OCI-M1 (cell line): ENCODE measurements at regions not wholly inside any gene's neighbourhood (a gene's known extent, or its start where the extent isn't known, plus 50 kb on each side); places are given as distances from the start of the nearest gene placed in this dataset.

Experiments
- DNase-seq: peaks from one replicate; lab custom pipeline; 2025; lab: John Stamatoyannopoulos, UW

DNA sequence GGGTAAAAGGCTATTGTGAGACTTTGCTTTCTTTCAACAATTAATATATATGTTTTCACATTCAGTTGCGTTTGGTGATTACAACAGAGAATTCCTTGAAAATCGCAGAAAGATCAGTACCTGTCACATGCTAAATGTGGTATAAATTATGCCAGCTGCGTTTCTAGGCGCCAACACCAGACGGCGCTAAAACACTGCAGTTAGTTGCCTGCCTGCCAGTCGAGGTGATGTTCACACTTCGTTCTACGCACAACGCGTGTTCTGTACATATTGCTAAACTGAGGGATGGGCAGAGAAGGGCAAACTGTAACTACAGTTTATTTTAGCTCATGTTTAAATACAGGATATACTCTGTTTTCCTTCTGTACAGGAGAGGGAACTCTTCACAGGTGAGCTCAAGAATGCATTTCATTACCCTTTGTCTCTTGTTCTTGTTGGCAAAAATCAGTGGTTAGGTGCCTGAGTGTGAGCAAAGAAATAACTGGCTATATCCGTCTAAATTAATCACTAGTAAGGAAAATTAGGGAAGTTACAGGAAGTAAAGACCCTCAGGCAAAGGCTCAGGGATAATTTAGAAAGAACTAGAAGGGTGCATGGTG is 100.1 kb upstream of the RGS17 start:
- DNase-seq: peak; percentile 68

DNA sequence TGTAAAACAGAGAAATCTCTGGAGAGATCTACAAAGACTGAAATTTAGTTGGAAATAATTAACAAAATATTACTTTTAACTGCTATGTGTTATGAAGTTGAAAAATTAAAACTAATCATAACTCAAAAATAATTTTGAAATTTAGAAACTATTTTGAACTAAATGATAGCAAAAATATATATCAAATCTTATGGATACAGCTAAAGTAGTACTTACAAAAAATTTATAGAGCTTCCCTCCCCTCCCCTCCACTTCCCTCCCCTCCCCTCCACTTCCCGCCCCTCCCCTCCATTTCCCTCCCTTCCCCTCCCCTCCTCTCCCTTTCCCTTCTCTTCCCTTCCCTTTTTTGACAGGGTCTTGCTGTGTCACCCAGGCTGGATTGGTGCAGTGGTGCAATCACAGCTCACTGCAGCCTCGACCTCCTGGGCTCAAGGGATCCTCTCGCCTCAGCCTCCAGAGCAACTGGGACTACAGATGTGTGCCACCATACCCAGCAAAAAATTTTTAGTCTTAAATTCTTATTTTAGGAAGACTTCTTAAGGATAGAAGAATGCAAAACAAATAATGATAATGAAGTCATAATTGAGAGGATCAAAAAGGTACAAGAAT is 87.2 kb upstream of the RGS17 start:
- DNase-seq: no peak

DNA sequence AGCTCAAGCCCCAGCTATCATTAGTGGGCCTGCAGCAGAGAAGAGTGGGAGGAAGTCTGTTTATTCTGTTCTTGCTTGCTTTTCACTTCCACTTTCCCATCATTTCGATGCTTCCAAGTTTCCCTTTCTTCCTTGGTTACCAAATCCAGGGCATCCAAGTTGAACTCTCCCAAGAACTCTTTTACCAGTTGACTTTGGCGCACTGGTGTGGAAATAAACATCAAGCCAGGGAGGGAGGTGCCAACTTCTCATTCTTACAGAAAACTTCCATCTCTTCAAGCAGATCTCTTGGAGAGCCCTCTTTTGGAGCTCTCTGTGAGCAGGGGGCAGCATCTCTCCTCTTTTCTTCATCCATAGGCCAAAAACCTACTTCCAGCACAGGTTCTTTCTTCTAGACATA is 85.7 kb upstream of the RGS17 start:
- no peak for DNase-seq

DNA sequence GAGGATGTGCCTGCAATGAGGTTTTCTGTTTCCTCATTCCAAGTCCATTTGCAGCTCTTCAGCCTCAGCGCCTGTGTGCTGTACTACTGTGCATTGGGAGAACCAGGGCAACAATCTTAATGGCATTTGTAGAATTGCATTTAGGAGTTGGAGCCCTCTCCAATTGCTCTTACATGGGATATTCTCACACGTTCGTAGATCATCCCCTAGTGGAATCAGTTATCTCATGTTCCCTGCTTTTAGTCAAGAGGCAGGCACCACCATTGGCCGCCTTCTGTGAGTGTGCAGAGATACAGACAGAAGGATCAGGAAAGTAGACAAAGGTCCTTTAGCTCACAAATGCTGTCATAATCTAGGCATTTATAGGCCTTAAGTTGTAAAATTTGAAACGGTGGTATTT is 84.2 kb upstream of the RGS17 start:
- no peak for DNase-seq

DNA sequence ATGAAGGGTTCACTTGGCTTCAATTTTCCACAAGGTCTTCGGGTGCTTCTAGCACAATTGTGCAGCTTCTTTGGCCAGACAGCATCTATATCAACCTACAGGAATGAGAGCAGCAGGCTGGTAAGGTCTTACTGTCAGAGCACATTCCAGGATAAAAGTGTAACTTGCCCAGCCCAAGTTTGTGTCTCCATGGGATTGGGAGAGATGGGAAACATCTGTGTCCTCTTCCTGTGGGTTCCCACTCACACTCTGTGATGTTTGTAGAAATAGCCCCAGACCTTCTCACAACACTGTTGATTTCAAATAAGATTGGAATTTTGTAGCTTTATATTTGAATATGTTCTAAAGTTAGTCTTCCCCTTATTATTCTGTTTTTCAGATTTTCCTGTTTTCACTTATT is 83.4 kb upstream of the RGS17 start:
- no peak for DNase-seq

DNA sequence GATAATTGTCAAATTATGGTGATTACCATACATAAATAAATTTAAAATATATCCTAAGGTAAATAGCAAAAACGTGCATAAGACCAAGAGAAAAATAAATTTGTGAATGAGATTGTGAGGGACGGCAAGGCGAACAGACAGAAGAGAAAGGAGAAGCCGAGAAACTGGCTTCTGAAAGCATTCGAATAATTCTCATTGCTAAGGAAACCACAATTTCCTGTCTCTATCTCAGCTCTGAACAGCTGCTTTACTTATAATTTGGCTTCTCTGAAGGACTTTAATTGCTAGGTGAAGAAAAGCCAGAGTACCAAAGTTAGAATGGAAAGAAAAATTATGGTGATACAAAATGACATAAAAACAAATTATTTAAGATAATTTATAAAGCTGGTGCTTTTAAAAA is 79.0 kb upstream of the RGS17 start:
- DNase-seq: peak; percentile 57

DNA sequence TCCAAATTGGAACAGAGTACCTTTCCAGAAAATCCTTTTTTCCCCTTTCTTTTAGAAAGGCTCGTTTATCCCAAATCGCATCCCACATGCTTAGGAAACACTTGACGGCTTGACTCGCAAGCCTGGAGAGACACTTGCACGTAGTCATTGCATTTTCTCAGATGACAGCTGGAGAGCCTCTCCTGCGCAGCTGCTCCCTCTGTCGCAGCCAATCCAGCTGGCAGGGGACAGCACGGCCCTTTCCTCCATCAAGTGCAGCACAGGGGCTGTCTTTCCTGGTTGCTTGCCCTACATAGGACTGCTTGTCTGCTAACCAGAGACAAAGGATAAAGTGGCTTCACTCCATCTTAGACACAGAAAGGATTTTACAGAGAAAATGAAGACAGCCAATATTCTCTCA is 77.6 kb upstream of the RGS17 start:
- no peak for DNase-seq

DNA sequence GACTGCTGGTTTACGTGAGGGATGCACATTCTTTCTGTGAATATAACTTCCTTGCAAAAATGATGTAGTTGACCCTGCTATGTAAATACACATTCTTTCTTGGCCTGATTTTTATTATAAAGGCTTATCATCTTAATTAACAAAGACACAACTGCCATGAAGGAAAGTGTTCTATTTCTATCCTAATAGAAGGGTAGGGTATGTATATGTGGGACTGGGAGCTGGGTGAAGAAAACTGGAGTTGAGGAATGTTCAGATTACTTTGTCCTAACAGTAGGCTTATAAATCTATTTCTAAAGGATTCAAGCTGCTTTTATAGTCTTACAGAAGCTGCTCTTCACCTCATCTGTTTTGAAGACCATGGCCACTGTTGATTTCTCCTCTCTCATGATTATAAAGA is 76.5 kb upstream of the RGS17 start:
- DNase-seq: no peak

DNA sequence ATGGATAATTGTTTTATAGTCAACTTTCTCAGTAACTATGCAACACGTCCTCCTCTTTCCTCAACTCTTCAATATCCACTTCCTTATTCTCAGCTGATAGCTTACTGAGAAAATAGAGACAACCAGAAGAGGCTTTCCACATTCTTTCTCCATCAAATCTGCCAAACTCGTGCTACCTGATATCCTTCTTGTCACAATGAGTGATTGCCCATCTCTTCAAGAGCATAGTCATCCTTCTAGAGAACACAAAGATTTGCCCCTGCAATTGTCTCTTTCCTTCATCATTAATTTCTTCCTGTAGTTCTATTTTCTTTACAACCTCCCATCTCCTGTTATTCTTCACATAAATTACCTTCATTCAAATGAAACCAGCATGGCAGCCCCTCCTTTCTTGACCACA is 75.9 kb upstream of the RGS17 start:
- no peak for DNase-seq

DNA sequence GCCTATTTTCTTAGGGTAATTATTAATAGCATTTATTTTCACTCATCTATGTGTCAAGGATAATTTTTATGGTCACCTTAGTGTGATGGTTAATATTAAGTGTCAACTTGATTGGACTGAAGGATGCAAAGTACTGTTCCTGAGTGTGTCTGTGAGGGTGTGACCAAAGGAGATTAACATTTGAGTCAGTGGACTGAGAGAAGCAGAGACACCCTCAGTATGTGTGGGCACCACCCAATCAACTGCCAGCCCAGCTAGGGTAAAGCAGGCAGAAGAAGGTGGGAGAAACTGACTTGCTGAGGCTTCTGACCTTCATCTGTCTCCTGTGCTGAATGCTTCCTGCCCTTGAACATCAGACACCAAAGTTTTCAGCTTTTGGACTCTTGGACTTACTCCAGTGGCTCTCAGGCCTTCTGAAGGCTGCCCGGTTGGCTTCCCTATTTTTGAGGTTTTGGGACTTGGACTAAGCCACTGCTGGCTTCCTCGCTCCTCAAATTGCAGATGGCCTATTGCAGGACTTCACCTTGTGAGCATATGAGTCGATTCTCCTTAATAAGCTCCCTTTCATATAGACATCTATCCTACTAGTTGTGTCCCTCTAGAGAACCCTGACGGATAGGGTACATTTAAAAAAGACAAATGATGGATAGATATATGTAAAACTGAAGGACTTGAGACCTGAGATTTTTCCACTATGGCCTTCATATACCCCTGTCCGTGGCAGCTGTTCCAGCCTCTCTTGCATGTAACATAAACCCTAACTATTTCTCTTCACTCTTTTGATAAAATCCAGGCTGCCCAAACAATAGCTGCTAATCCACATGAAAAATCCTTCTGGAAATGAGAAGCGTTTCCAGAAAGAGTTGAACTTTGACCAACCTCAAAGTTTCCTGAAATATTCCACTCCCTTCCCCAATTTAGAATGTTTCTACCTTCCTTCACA is 62.1 kb upstream of the RGS17 start:
- no peak for DNase-seq

DNA sequence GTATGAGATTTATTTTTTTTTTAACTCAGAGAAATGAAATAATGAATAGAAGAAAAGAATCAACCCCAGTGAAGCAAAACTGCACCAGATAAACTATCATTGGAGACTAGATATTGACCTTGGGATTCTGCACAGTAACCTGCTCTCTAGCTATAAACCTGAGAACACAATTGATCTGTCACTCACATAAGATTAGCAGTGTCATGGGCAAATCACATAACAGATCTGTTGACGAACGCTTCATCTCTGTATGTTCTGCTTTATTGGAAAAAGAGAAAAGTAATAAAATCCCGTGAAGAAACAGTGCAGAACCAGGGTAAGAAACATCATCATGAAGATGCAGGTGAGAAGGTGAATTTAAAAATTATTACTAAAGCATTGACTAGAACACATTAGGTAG is 52.8 kb upstream of the RGS17 start:
- DNase-seq: no peak
